ENCODE measurements at regions not wholly inside any gene's neighbourhood (a gene's known extent, or its start where the extent isn't known, plus 50 kb on each side); places are given as distances from the start of the nearest gene placed in this dataset.

DNA sequence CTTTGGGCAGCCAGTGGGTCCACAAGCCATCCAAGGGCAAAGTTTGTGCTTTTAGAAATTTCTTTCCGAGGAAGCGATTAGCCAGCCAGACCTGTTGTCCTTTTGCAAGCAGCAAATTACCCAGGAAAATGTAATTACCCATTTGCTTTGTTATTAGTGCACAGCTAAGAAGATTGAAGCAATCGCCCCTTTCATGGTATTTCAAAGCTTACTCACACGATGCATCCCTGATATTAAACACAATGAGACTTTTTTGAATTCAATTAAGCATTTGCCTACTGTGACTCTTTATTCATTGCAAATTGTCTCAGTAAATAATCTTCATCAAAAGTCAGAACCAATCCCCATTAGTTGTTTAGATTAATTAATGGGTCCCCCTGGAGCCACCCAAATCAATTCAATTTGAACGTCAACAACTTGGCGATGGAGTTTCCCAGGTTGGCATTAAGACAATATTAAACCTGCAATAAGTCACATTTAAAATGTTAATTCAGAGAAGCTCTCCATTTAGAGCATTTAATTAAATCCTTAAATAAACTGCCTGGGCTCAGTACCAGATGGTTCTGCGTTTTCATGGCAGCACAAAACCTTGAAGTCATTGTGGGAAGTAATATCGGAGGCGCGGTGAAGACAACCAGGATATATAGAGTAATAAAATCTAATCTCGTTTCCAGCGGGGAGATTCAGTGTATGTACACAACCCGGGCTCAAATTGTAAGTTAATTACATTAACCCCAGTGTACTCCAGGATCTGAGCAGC, 366.2 kb upstream of the TNRC6C start:
- TF ChIP-seq, protein P1, sequence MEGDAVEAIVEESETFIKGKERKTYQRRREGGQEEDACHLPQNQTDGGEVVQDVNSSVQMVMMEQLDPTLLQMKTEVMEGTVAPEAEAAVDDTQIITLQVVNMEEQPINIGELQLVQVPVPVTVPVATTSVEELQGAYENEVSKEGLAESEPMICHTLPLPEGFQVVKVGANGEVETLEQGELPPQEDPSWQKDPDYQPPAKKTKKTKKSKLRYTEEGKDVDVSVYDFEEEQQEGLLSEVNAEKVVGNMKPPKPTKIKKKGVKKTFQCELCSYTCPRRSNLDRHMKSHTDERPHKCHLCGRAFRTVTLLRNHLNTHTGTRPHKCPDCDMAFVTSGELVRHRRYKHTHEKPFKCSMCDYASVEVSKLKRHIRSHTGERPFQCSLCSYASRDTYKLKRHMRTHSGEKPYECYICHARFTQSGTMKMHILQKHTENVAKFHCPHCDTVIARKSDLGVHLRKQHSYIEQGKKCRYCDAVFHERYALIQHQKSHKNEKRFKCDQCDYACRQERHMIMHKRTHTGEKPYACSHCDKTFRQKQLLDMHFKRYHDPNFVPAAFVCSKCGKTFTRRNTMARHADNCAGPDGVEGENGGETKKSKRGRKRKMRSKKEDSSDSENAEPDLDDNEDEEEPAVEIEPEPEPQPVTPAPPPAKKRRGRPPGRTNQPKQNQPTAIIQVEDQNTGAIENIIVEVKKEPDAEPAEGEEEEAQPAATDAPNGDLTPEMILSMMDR (conservative IDR thresholded peaks at IDR 0.05), result no peak
- TF ChIP-seq ZFX (IDR thresholded peaks at IDR 0.05), result no peak

Measured in C4-2B (cell line).